ENCODE measurements at regions not wholly inside any gene's neighbourhood (a gene's known extent, or its start where the extent isn't known, plus 50 kb on each side); places are given as distances from the start of the nearest gene placed in this dataset.

DNA sequence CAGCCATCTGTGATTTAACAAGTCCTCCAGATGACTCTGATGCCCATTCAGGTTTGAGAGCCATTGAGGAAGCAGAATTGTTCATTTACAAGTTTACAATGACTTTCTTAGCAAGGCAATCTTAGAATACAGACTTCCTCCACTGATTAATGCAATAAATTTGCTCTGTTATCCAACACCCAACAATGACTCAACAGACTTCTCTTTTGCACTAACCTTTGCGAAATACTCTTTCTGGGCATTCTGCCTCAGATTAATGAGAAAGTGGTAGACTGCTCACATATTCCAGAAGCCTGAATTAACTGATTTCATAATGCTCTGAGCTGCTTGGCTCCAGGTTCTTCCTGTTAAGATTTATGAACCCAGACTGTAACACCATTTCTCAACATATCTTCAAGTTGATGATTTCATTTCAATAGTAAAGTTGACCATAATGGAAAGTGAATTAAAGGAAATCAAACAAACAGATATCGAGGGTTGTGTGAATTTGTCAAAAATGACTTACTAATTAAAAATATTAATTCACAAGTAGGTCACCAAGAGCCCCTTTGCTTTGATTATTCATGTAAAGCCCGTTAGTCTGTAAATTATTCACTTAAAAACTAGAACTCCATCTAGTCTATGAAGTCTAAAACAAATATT is 70.5 kb upstream of the BLID start:
- FAIRE-seq (peak; percentile 85), DNase-seq (ENCODE audit: insufficient read length, low spot score) (no peak)
- TF ChIP-seq POLR2A (IDR thresholded peaks at IDR 0.05; ENCODE audit: low read depth, low read length): no peak

DNA sequence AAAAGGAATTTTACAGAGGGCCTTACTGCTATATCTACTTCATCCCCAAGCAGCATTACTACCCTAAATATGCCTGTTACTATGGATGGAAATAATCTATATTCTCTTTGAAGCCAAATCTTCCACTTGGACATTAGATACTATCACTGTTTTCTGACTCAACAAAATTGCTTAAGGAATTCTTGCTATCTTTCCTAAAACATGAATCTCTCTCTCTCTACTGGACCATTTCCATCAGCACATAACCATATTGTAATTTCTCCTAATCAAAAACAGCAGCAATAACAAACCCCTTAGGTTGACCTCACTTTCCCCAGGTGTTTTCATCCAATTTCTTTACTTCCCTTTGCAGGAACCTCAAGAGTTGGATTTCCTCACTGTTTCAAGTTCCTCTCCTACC is 67.9 kb upstream of the BLID start:
- no peak for TF ChIP-seq POLR2A (IDR thresholded peaks at IDR 0.05; ENCODE audit: low read depth, low read length)
- DNase-seq (ENCODE audit: insufficient read length, low spot score) (no peak), FAIRE-seq (no peak)

DNA sequence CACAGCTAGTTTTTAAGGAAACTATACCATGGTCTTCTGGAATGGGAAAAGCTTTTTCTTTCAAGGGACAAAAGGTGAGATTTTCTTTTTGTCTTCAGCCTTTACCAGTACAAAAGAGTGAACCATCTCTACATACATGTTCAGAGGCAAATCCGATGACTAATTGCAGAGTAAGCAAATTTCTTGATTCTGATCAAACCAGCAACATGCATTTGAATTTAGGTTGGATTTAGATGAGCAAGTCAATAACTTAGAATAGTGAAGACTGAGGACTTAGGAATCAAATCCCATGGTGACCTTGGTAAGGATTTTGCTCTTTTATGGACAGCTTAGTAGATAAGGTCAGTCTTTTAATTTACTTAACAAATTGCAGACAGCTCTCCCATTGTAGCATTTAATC is 65.9 kb upstream of the BLID start:
- FAIRE-seq: no peak
- no peak for DNase-seq (ENCODE audit: insufficient read length, low spot score)
- no peak for TF ChIP-seq POLR2A (IDR thresholded peaks at IDR 0.05; ENCODE audit: low read depth, low read length)

DNA sequence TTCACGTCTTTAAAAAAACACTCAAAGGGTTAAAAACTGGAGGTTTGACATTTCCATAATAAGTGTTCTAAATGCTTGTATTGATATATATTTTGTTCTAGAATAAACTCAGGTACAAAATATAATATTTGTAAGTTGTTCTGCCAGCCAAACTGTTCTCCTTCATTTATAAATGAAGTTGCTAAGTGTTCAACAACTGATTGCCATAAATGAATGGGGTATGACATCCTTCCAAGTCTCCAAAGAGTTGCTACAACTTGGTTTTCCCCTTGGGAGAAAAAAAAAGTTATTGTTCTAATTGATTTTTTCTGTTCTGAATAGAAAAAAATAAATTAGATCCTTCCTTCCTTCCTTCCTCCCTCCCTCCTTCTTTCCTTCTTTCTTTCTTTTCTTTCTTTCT is 65.4 kb upstream of the BLID start:
- FAIRE-seq (no peak), DNase-seq (ENCODE audit: insufficient read length, low spot score) (no peak)
- no peak for TF ChIP-seq POLR2A (IDR thresholded peaks at IDR 0.05; ENCODE audit: low read depth, low read length)

DNA sequence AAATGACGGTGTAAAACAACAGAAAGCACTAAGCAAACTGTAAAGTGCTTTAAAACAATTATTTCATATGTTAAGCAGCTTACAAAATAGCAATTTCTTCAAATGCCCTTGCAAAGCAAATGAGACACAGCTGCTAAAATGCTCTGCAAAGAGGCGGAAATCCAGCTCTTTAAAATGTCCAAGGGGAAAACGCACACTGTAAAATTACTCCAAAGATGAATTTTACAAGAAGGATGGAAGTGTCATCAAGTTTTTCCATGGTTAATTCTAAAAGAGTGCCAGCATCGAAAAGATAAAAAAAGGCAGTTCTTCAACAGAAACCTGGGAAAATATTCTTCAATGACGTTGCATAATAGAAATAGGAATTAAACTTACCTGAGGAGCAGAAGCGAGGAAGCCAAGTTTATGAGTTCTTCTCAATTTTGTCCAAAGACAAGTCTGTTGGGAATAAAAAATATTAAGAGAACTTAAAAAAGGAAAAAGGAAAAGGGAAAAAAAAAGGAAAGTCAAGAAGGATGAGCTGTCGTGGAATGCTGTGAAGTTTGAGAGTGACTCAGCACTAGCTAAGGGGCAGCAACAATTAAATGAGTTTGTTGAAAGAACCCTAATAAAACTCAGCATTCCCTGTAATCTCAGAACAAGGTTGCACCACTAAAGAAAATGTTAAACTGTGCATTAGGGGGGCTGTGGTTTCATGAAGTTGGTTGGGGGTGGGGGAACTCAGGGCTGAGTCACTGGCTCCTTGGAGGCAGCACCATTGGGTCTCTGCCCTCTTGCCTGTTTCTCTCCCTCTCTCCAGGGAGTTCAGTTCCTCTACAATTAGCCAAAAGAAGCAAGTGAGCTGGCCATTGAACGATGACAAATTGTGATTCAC is 64.2 kb upstream of the BLID start:
- FAIRE-seq (peak; percentile 96), DNase-seq (ENCODE audit: insufficient read length, low spot score) (no peak)
- no peak for TF ChIP-seq POLR2A (IDR thresholded peaks at IDR 0.05; ENCODE audit: low read depth, low read length)

DNA sequence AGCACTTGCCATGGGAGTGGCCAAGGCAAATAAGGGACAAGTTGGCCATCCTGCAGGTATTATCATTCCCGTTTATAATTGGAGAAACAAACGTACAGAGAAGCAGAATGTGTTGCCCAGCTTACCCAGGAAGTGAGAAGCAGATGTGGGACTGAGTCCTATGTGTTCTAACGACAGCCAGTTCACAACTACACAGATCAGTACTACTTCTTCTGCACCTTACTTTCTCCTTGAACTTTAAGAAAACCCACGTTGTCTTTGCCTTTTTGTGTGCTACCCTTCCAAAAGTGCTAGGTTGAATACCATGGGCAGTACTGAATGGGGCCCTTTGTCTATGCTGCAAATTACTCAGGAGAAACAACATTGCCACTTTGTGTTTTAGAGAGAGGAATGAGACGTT is 62.8 kb upstream of the BLID start:
- no peak for DNase-seq (ENCODE audit: insufficient read length, low spot score)
- no peak for FAIRE-seq
- TF ChIP-seq POLR2A (IDR thresholded peaks at IDR 0.05; ENCODE audit: low read depth, low read length): no peak

DNA sequence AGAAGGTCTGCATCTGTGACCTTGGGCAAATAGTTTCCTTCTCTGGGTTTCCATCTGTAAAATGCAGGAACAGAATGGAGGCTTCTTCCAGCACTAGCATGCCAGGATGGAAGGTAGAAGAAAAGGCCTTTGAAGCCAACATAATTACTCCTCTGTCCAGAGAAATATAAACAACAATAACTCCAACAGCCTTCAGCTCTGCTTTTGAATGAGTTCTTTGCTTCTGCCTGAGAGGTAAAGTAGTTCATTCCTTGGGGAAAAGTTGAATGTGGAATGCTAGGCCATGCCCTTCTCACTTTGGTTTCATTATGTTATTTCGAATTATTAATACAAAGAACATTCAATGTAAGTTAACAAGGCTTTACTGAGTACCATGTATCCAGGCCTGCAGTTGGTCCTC is 61.2 kb upstream of the BLID start:
- no peak for TF ChIP-seq POLR2A (IDR thresholded peaks at IDR 0.05; ENCODE audit: low read depth, low read length)
- DNase-seq (ENCODE audit: insufficient read length, low spot score) (no peak), FAIRE-seq (no peak)

DNA sequence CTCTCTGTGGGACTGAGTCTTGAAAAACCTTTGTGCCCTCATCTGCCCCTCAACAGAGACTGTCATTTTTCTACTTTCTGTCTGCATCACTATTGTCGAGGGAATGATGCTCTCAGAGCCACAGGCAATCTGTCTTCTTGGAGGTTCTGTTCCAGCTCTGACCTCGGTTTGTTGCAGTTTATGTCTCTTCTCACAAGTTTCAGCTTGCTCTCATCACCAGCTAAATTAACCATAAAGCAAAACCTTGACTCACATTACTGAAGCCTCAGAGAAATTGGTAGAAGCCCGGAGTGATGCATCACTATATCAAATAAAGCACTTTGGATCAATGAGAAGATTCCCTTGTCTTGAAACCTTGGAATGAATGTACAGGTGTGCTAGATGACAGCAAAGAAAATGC is 60.6 kb upstream of the BLID start:
- FAIRE-seq (no peak), DNase-seq (ENCODE audit: insufficient read length, low spot score) (no peak)
- TF ChIP-seq POLR2A (IDR thresholded peaks at IDR 0.05; ENCODE audit: low read depth, low read length): no peak

DNA sequence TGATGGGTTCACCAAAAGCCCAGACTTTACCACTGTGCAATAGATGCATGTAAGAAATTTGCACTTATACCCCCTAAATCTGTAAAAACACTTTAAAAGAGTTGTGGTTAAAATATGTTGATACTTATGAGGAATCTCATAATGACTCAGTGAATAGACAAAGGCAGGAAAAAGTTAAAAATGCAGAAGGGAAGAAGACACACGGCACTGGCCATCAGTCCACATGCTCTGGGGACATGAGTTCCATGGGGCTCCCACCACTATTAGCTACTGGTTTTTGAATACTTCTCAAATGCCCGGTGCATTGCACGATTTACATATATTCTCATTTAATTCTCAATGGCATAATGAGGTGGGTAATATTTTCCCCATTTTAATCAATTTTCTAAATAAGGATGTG is 59.3 kb upstream of the BLID start:
- FAIRE-seq: no peak
- TF ChIP-seq POLR2A (IDR thresholded peaks at IDR 0.05; ENCODE audit: low read depth, low read length): no peak
- DNase-seq (ENCODE audit: insufficient read length, low spot score): no peak

DNA sequence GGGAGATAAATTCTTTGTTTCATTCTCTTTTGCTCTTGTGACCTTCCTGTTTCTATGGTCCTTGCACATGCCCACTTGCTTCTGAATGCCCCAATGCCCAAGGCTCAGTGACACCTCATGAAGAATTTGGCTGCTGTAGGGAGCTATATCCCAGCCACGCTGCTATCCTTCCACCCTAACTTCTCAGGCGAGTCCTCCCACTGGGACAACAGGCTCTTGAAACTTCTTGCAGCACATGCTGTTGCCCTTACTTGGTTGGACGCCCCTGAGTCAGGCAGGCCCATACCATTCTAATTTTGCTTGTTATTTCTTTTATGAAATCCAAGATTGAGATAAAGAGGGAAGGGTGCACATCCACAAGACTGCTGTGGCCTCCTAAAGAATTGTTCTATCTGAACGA is 57.6 kb upstream of the BLID start:
- TF ChIP-seq POLR2A (IDR thresholded peaks at IDR 0.05; ENCODE audit: low read depth, low read length): no peak
- DNase-seq (ENCODE audit: insufficient read length, low spot score): no peak
- FAIRE-seq: no peak

DNA sequence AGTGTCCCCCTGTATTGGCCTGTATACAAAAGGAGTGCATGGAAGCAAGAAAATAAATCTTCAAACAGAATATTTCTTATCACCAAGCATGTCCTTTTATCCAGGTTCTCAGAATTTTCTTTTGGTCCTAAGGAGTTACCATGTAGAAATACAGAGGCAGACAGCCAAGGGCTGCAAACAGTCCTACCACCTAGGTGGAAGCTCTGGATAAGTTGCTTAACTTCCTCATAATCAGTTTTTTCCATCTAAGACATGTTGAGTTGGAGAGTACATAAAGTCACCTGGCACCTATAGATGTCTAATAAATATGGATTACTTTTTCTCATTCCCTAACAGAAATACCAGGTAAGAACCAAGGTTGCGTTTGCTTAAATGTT is 57.0 kb upstream of the BLID start:
- no peak for TF ChIP-seq POLR2A (IDR thresholded peaks at IDR 0.05; ENCODE audit: low read depth, low read length)
- FAIRE-seq: no peak
- no peak for DNase-seq (ENCODE audit: insufficient read length, low spot score)

DNA sequence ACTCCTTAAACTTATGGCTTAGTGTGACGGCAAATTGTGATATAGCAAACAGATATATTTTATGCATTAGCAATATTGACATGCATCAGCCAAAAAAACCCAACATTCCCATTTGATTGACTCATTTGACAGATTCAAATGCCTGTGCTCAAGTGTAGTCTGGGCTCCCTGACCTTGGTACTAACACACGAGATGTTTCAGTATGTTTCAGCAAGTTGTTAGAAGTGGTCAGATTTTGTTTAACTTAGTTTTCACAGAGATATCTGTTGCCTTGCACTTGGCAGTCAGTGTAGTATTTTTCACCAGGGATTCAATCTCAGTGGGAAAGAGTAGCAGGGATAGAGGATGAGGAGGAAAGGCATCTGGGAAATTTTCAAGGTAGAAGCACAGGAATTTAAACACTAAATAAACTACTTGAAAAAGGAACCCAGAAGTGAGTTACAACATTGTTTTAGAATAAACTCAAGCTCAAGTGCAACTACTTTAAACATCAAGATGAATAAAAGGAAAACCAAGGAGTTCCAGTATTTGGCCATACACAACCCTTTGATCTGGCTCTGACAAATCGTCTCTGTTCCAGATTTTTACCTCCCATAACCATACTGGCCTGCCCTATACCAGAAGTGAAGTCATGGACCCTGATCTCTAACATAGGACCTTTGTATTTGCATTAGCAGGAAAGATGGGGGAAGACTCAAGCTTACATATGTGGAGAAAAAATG is 56.5 kb upstream of the BLID start:
- TF ChIP-seq POLR2A (IDR thresholded peaks at IDR 0.05; ENCODE audit: low read depth, low read length): no peak
- no peak for FAIRE-seq
- no peak for DNase-seq (ENCODE audit: insufficient read length, low spot score)

DNA sequence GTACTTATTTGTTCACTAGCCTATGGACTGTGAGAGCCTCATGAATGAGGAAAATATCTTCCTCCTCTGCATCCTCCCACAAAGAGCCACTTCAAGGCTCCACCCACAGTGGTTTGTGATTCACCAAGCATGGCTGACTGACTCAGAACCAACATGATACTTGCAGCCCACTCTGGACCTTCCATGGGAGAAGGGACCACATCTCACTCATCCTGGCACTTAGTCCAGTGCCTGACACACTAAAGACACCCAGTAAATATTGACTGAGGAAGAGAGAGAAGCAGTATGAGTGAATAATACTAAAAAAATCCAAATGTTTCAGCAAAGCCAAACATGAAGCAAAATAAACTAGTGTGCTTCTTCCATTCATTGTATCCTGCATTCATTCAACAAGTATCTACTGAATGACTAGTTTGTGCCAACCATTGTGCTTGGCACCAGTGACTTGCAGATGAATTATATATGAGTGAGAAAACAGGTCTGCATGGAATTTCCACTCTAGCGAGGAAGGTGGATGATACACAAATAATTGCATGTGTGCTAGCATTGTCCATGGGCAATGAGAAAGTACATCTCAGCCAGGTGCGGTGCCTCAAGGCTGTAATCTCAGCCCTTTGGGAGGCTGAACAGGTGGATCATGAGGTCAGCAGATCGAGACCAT is 54.9 kb upstream of the BLID start:
- TF ChIP-seq POLR2A (IDR thresholded peaks at IDR 0.05; ENCODE audit: low read depth, low read length): no peak
- peak; percentile 96 for FAIRE-seq
- DNase-seq (ENCODE audit: insufficient read length, low spot score): no peak

DNA sequence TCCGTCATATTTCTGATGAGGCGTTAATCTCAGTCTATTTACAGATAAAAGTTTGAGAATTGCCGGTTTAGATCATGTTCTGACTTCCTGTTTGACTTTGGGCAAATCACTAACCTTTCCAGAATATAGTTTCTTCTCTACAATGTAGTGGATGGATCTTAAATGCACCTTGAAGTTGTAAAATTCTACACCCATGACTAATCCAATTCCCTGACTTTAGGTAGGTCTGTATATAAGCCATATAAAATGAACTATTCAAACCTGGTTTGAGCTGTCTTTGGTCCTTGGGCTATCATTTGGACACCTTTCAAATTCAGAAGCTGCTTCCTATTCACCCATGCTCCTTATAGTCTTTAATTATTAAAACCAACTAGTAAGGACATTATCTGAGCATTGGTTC is 52.2 kb upstream of the BLID start:
- no peak for TF ChIP-seq POLR2A (IDR thresholded peaks at IDR 0.05; ENCODE audit: low read depth, low read length)
- DNase-seq (ENCODE audit: insufficient read length, low spot score): no peak
- FAIRE-seq: no peak
